SK-N-SH treated with all-trans-retinoic acid at 6 μM for 48 hours (cell line): ENCODE measurements at regions not wholly inside any gene's neighbourhood (a gene's known extent, or its start where the extent isn't known, plus 50 kb on each side); places are given as distances from the start of the nearest gene placed in this dataset.
A peak's percentile ranks its signal among the peaks of the same experiment; 100 is the strongest.

Source experiments
- ATAC-seq: fragments of 200-7000 bp; cut with Tn5 transposase; 3 replicates; pipeline ENCODE4 v1.9.1; 2020; ENCODE audit warnings: mild to moderate bottlenecking, moderate library complexity
- ARNTL ChIP-seq: fragments of 450-650 bp; formaldehyde crosslinking; IDR thresholded peaks from 2 replicates; pipeline ENCODE4 v1.5.0; 2020; ENCODE audit warnings: low read depth, mild to moderate bottlenecking, moderate library complexity, borderline replicate concordance
- BACH2 ChIP-seq: fragments of 250-450 bp; sonication (Bioruptor Pico); IDR thresholded peaks from 2 replicates; pipeline ENCODE4 v1.9.0; 2021; ENCODE audit warnings: mild to moderate bottlenecking, borderline replicate concordance
- CSDC2 ChIP-seq: fragments of 250-450 bp; sonication (Bioruptor Pico); IDR thresholded peaks from 2 replicates; pipeline ENCODE4 v1.5.0; 2020; ENCODE audit warnings: mild to moderate bottlenecking, moderate library complexity
- ESRRG ChIP-seq: fragments of 250-450 bp; sonication (Bioruptor Pico); IDR thresholded peaks from 2 replicates; pipeline ENCODE4 v1.6.1; 2021; ENCODE audit warnings: mild to moderate bottlenecking
- GLIS3 ChIP-seq: fragments of 250-450 bp; sonication (Bioruptor Pico); IDR thresholded peaks from 2 replicates; pipeline ENCODE4 v1.5.0; 2020; ENCODE audit warnings: mild to moderate bottlenecking, moderate library complexity
- ISL1 ChIP-seq: fragments of 250-450 bp; sonication (Bioruptor Pico); IDR thresholded peaks from 2 replicates; pipeline ENCODE4 v2.1.2; 2022; ENCODE audit warnings: mild to moderate bottlenecking, moderate library complexity
- OSR1 ChIP-seq: fragments of 250-450 bp; sonication (Bioruptor Pico); IDR thresholded peaks from 2 replicates; pipeline ENCODE4 v1.8.0; 2022; ENCODE audit warnings: moderate library complexity, mild to moderate bottlenecking, inconsistent platforms
- POU6F1 ChIP-seq: fragments of 250-450 bp; sonication (Bioruptor Pico); IDR thresholded peaks from 2 replicates; pipeline ENCODE4 v1.8.0; 2021; ENCODE audit warnings: low read depth, mild to moderate bottlenecking, moderate library complexity, borderline replicate concordance
- RARB ChIP-seq: fragments of 250-450 bp; sonication (Bioruptor Pico); IDR thresholded peaks from 2 replicates; pipeline ENCODE4 v1.8.0; 2021; ENCODE audit warnings: mild to moderate bottlenecking, moderate library complexity
- SNAI2 ChIP-seq: fragments of 250-450 bp; sonication (Bioruptor Pico); IDR thresholded peaks from 2 replicates; pipeline ENCODE4 v1.5.0; 2020; ENCODE audit warnings: mild to moderate bottlenecking, moderate library complexity
- TCF4 ChIP-seq: fragments of 250-450 bp; sonication (Bioruptor Pico); IDR thresholded peaks from 2 replicates; pipeline ENCODE4 v1.8.0; 2021; ENCODE audit warnings: mild to moderate bottlenecking, moderate library complexity, borderline replicate concordance
- TOX ChIP-seq: fragments of 250-450 bp; sonication (Bioruptor Pico); IDR thresholded peaks from 2 replicates; pipeline ENCODE4 v1.8.0; 2021; ENCODE audit warnings: mild to moderate bottlenecking, moderate library complexity, borderline replicate concordance
- TSHZ2 ChIP-seq: fragments of 250-450 bp; sonication (Bioruptor Pico); IDR thresholded peaks from 2 replicates; pipeline ENCODE4 v1.5.0; 2020; ENCODE audit warnings: mild to moderate bottlenecking, moderate library complexity
- ZC3H10 ChIP-seq: fragments of 250-450 bp; sonication (Bioruptor Pico); IDR thresholded peaks from 2 replicates; pipeline ENCODE4 v1.5.1; 2021; ENCODE audit warnings: mild to moderate bottlenecking, moderate library complexity
- ZFP3 ChIP-seq: fragments of 250-450 bp; sonication (Bioruptor Pico); IDR thresholded peaks from 2 replicates; pipeline ENCODE4 v1.5.0; 2020; ENCODE audit warnings: mild to moderate bottlenecking, moderate library complexity
- ZFP30 ChIP-seq: fragments of 450-650 bp; formaldehyde crosslinking; IDR thresholded peaks from 2 replicates; pipeline ENCODE4 v1.5.0; 2022; ENCODE audit warnings: mild to moderate bottlenecking, moderate library complexity
- ZNF565 ChIP-seq: fragments of 450-650 bp; formaldehyde crosslinking; conservative IDR thresholded peaks from 2 replicates; pipeline ENCODE4 v1.5.0; 2020; ENCODE audit warnings: low read depth, mild to moderate bottlenecking, moderate library complexity
- ZNF70 ChIP-seq: fragments of 450-650 bp; formaldehyde crosslinking; IDR thresholded peaks from 2 replicates; pipeline ENCODE4 v1.5.0; 2020; ENCODE audit warnings: mild to moderate bottlenecking, moderate library complexity
- TF ChIP-seq, protein P1 (sequence below): fragments of 250-450 bp; sonication (Bioruptor Pico); IDR thresholded peaks from 2 replicates; pipeline ENCODE4 v1.5.1; 2021; ENCODE audit warnings: mild to moderate bottlenecking, moderate library complexity
- TF ChIP-seq, protein P2 (sequence below): fragments of 250-450 bp; sonication (Bioruptor Pico); IDR thresholded peaks from 2 replicates; pipeline ENCODE4 v1.5.1; 2020; ENCODE audit warnings: low read depth, mild to moderate bottlenecking, moderate library complexity

DNA sequence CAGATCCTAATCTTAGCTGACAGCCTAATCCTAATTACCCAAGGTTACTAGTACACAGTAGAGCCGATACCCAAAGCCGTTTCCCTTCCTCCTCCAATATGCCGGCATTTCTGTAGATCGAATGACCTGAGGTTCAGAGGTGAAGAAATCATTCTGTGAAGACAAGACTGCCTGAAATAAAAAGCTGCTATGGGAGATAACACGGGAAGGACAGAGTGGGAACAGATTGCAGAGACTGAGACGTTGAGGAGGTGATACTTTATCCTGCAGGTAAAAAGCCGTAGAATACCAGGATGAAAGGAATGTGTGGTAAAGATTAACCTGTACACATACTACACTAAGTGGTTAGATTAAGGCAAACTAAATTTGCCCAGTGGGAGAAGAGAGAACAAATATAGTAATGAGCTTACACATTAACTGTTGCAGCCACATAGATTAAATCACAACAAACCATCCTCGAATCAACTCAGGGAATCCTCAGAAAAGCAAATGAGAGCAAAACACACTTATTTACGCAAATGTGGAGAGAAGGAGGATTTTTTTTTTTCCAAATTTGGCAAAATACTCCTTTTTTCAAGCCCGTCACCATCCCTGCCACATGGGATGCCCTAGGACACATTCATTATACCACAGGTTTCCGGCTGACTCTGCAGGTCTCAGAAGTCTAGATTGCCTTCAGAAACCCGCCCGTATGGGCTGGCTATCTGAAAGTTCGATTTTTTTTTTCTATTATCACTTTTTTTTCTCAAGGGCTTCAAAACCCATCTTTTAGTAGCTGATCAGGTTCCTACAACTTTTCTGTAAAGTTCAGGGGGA lies 188.0 kb downstream of the TTC8 start:
- TF ChIP-seq ZFP30 (CRISPR knock-in tag), result no peak
- TF ChIP-seq TCF4 (CRISPR knock-in tag), result no peak
- TF ChIP-seq ZNF70 (CRISPR knock-in tag), result no peak
- TF ChIP-seq ZFP3 (CRISPR knock-in tag), result no peak
- TF ChIP-seq CSDC2 (CRISPR knock-in tag), result no peak
- no peak for TF ChIP-seq OSR1
- no peak for TF ChIP-seq ZNF565 (CRISPR knock-in tag)
- no peak for TF ChIP-seq ESRRG (CRISPR knock-in tag)
- ATAC-seq, result no peak

DNA sequence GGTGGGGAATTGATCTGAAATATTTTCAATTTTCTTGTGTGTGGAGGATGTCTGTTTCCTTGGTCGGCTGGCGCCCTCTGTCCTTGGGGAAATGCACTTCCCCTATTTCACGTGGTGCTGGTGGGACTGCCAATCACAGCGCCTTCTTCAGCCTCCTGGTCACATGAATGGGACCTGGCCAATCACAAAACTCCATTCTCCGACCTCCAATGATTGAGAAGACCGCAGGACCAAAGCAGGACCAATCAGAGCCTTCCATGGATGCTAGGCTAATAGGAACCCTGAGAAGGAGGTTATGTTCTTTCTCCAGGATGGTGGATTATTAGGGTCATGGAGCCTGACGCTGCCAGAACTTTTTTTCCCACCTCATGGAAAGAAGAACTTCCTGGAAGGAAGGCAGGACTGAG lies 188.7 kb downstream of the TTC8 start:
- ATAC-seq, result peak; percentile 67
- TF ChIP-seq SNAI2 (CRISPR knock-in tag), result no peak

- TF ChIP-seq ZFP30 (CRISPR knock-in tag) (no peak), BACH2 (no peak), SNAI2 (CRISPR knock-in tag) (no peak), TOX (CRISPR knock-in tag) (no peak), ZFP3 (CRISPR knock-in tag) (no peak), ZNF565 (CRISPR knock-in tag) (no peak), POU6F1 (no peak), ISL1 (no peak)
- TF ChIP-seq, protein P1, sequence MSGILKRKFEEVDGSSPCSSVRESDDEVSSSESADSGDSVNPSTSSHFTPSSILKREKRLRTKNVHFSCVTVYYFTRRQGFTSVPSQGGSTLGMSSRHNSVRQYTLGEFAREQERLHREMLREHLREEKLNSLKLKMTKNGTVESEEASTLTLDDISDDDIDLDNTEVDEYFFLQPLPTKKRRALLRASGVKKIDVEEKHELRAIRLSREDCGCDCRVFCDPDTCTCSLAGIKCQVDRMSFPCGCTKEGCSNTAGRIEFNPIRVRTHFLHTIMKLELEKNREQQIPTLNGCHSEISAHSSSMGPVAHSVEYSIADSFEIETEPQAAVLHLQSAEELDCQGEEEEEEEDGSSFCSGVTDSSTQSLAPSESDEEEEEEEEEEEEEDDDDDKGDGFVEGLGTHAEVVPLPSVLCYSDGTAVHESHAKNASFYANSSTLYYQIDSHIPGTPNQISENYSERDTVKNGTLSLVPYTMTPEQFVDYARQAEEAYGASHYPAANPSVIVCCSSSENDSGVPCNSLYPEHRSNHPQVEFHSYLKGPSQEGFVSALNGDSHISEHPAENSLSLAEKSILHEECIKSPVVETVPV (CRISPR knock-in tag), result no peak
- no peak for ATAC-seq
These were observed 189.5 kb downstream of the TTC8 start for GRCh38 chr14:89013698-89014568.

DNA sequence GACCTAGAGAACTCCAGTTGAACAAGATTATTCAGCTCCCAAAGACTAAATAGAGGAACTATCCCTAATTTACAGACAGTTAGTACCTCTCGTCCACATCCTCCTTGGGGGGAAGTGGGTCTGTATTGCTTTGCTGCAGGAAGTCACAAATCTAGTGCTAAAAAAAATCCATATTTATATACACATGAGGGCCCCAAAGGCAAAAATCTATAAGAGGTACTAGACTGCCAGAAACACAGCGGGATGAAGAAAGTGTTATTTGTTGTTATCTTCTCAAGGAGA lies 190.1 kb downstream of the TTC8 start:
- no peak for TF ChIP-seq ZNF70 (CRISPR knock-in tag)
- no peak for TF ChIP-seq ZC3H10 (CRISPR knock-in tag)
- TF ChIP-seq, protein P2, sequence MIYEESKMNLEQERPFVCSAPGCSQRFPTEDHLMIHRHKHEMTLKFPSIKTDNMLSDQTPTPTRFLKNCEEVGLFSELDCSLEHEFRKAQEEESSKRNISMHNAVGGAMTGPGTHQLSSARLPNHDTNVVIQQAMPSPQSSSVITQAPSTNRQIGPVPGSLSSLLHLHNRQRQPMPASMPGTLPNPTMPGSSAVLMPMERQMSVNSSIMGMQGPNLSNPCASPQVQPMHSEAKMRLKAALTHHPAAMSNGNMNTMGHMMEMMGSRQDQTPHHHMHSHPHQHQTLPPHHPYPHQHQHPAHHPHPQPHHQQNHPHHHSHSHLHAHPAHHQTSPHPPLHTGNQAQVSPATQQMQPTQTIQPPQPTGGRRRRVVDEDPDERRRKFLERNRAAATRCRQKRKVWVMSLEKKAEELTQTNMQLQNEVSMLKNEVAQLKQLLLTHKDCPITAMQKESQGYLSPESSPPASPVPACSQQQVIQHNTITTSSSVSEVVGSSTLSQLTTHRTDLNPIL (CRISPR knock-in tag), result no peak
- no peak for TF ChIP-seq ISL1
- no peak for TF ChIP-seq OSR1
- TF ChIP-seq SNAI2 (CRISPR knock-in tag), result no peak
- ATAC-seq, result no peak

GRCh38 chr14:89015016-89015415 lies 190.6 kb downstream of the TTC8 start:
- TF ChIP-seq ZNF70 (CRISPR knock-in tag) (no peak), OSR1 (no peak), ZC3H10 (CRISPR knock-in tag) (no peak), BACH2 (no peak), TOX (CRISPR knock-in tag) (no peak), ZFP3 (CRISPR knock-in tag) (no peak), ARNTL (CRISPR knock-in tag) (no peak), TSHZ2 (CRISPR knock-in tag) (no peak), ESRRG (CRISPR knock-in tag) (no peak), ISL1 (no peak), RARB (CRISPR knock-in tag) (no peak), SNAI2 (CRISPR knock-in tag) (no peak), GLIS3 (CRISPR knock-in tag) (no peak)
- ATAC-seq, result no peak
